H9 (cell line): ENCODE measurements at regions not wholly inside any gene's neighbourhood (a gene's known extent, or its start where the extent isn't known, plus 50 kb on each side); places are given as distances from the start of the nearest gene placed in this dataset.

Experiments
- DNase-seq: peaks from one replicate; pipeline ENCODE4 v3.0.0-alpha.2; 2017
- H2AFZ ChIP-seq: one replicate; pipeline ENCODE4 v1.6.1; 2013; ENCODE audit warnings: mild to moderate bottlenecking, low read length, control low read depth, moderate library complexity
- H2AK5ac ChIP-seq: 2 replicates; pipeline ENCODE4 v1.6.1; 2013; ENCODE audit warnings: low read length, control low read depth, mixed read lengths; ENCODE audit not compliant: insufficient read length
- H2BK120ac ChIP-seq: one replicate; pipeline ENCODE4 v1.6.1; 2013; ENCODE audit warnings: low read depth, mild to moderate bottlenecking, low read length, control low read depth, inconsistent platforms; ENCODE audit not compliant: poor library complexity, severe bottlenecking
- H2BK12ac ChIP-seq: 2 replicates; pipeline ENCODE4 v1.6.1; 2013; ENCODE audit warnings: low read length, control low read depth, mixed read lengths, low read depth; ENCODE audit not compliant: insufficient read length
- H2BK15ac ChIP-seq: 2 replicates; pipeline ENCODE4 v1.6.1; 2013; ENCODE audit warnings: low read depth, low read length, control low read depth
- H2BK20ac ChIP-seq: one replicate; pipeline ENCODE4 v1.6.1; 2013; ENCODE audit warnings: low read depth, mild to moderate bottlenecking, low read length, control low read depth, inconsistent platforms; ENCODE audit not compliant: poor library complexity, severe bottlenecking
- H2BK5ac ChIP-seq: 2 replicates; pipeline ENCODE4 v1.6.1; 2013; ENCODE audit warnings: low read length, control low read depth, mixed read lengths; ENCODE audit not compliant: insufficient read length
- H3K14ac ChIP-seq: 2 replicates; pipeline ENCODE4 v1.6.1; 2013; ENCODE audit warnings: low read length, control low read depth; ENCODE audit not compliant: insufficient read depth
- H3K18ac ChIP-seq: 2 replicates; pipeline ENCODE4 v1.6.1; 2013; ENCODE audit warnings: low read depth, mild to moderate bottlenecking, mixed read lengths, low read length, control low read depth; ENCODE audit not compliant: insufficient read length
- H3K23ac ChIP-seq: 2 replicates; pipeline ENCODE4 v1.6.1; 2013; ENCODE audit warnings: low read length, control low read depth, mixed read lengths, low read depth; ENCODE audit not compliant: insufficient read length
- H3K23me2 ChIP-seq: 2 replicates; pipeline ENCODE4 v1.6.1; 2013; ENCODE audit warnings: low read depth, mild to moderate bottlenecking, mixed read lengths, low read length, control low read depth; ENCODE audit not compliant: insufficient read length, poor library complexity, severe bottlenecking
- H3K27ac ChIP-seq: 2 replicates; pipeline ENCODE4 v1.5.1; 2013; ENCODE audit warnings: low read length, control low read depth, mixed read lengths, low read depth; ENCODE audit not compliant: insufficient read length
- H3K27me3 ChIP-seq: 2 replicates; pipeline ENCODE4 v1.6.1; 2013; ENCODE audit warnings: low read length, control low read depth, inconsistent platforms; ENCODE audit not compliant: insufficient read depth
- H3K4ac ChIP-seq: 2 replicates; pipeline ENCODE4 v1.6.1; 2013; ENCODE audit warnings: low read depth, mild to moderate bottlenecking, control low read depth, inconsistent platforms, low read length, moderate library complexity
- H3K4me1 ChIP-seq: 2 replicates; pipeline ENCODE4 v1.6.1; 2013; ENCODE audit warnings: low read length, control low read depth, inconsistent platforms; ENCODE audit not compliant: insufficient read depth
- H3K4me2 ChIP-seq: 2 replicates; pipeline ENCODE4 v1.6.1; 2013; ENCODE audit warnings: low read length, control low read depth, mixed read lengths; ENCODE audit not compliant: insufficient read length, insufficient read depth
- H3K56ac ChIP-seq: 2 replicates; pipeline ENCODE4 v1.6.1; 2013; ENCODE audit warnings: low read depth, mild to moderate bottlenecking, mixed read lengths, low read length, control low read depth; ENCODE audit not compliant: insufficient read length
- H3K79me1 ChIP-seq: 2 replicates; pipeline ENCODE4 v1.6.1; 2013; ENCODE audit warnings: low read depth, mild to moderate bottlenecking, moderate library complexity, low read length, control low read depth, inconsistent platforms; ENCODE audit not compliant: insufficient read depth, poor library complexity, severe bottlenecking
- H3K79me2 ChIP-seq: 2 replicates; pipeline ENCODE4 v1.6.1; 2013; ENCODE audit warnings: low read length, control low read depth, inconsistent platforms; ENCODE audit not compliant: insufficient read depth
- H3K9ac ChIP-seq: 2 replicates; pipeline ENCODE4 v1.6.1; 2013; ENCODE audit warnings: low read length, control low read depth, mixed read lengths; ENCODE audit not compliant: insufficient read length; ENCODE audit errors: extremely low read depth
- H3K9me3 ChIP-seq: one replicate; pipeline ENCODE4 v1.6.1; 2013; ENCODE audit warnings: low read depth, low read length, inconsistent platforms; ENCODE audit not compliant: control insufficient read depth
- H3T11ph ChIP-seq: one replicate; pipeline ENCODE4 v1.6.1; 2013; ENCODE audit warnings: mild to moderate bottlenecking, low read length, control low read depth, inconsistent platforms
- H4K20me1 ChIP-seq: one replicate; pipeline ENCODE4 v1.6.1; 2013; ENCODE audit not compliant: control insufficient read depth, insufficient read length, insufficient read depth
- H4K5ac ChIP-seq: 2 replicates; pipeline ENCODE4 v1.6.1; 2013; ENCODE audit warnings: low read depth, mild to moderate bottlenecking, mixed read lengths, low read length, control low read depth; ENCODE audit not compliant: insufficient read length
- H4K8ac ChIP-seq: replicated peaks from 2 replicates; pipeline ENCODE4 v1.6.1; 2013; ENCODE audit warnings: low read length, control low read depth, mixed read lengths, low read depth; ENCODE audit not compliant: insufficient read length
- H4K91ac ChIP-seq: 2 replicates; pipeline ENCODE4 v1.6.1; 2013; ENCODE audit warnings: low read depth, mild to moderate bottlenecking, moderate library complexity, mixed read lengths, low read length, control low read depth; ENCODE audit not compliant: insufficient read length
- H3K27ac Mint-ChIP-seq, 3 experiments: 2 replicates in 2 of 3; 3 replicates in 1 of 3; pipeline ENCODE4 v1.8.0; 2020 to 2021; ENCODE audit warnings: mixed read lengths in 3 of 3, mild to moderate bottlenecking in 1 of 3, moderate library complexity in 1 of 3
- H3K27me3 Mint-ChIP-seq: 2 replicates; pipeline ENCODE4 v1.8.0; 2021; ENCODE audit warnings: low read depth, mild to moderate bottlenecking, moderate library complexity, mixed read lengths
- H3K36me3 Mint-ChIP-seq, 3 experiments: 2 replicates in 2 of 3; 3 replicates in 1 of 3; pipeline ENCODE4 v1.8.0; 2020 to 2021; ENCODE audit warnings: low read depth in 3 of 3, mixed read lengths in 3 of 3; ENCODE audit not compliant: insufficient read depth in 1 of 3
- H3K4me1 Mint-ChIP-seq, 2 experiments: 2 replicates each; pipeline ENCODE4 v1.8.0; 2020; ENCODE audit warnings: mixed read lengths in 2 of 2
- H3K4me3 Mint-ChIP-seq, 2 experiments: 2 replicates in 1 of 2; 3 replicates in 1 of 2; pipeline ENCODE4 v1.8.0; 2020 to 2021; ENCODE audit warnings: mild to moderate bottlenecking in 2 of 2, mixed read lengths in 2 of 2, moderate library complexity in 1 of 2
- H3K9me3 Mint-ChIP-seq, 2 experiments: 2 replicates in 1 of 2; 3 replicates in 1 of 2; pipeline ENCODE4 v1.8.0; 2020; ENCODE audit warnings: mild to moderate bottlenecking in 2 of 2, mixed read lengths in 2 of 2, moderate library complexity in 1 of 2
- WGBS: extraction: QIAGEN DNeasy Blood & Tissue Kit; methylation state at CpG from one replicate; pipeline ENCODE4 v1.1.7; 2013; ENCODE audit warnings: missing lambda C conversion rate, low lambda C conversion rate, mixed read lengths; ENCODE audit not compliant: insufficient read length; ENCODE audit errors: extremely low coverage; 5-methylcytosine and 5-hydroxymethylcytosine counted together
- TF ChIP-seq, protein P1 (sequence below): fragments of 200-600 bp; sonication (generic); conservative IDR thresholded peaks from 3 replicates; pipeline ENCODE4 v1.8.0; 2021; ENCODE audit warnings: antibody characterized with exemption, mild to moderate bottlenecking

DNA sequence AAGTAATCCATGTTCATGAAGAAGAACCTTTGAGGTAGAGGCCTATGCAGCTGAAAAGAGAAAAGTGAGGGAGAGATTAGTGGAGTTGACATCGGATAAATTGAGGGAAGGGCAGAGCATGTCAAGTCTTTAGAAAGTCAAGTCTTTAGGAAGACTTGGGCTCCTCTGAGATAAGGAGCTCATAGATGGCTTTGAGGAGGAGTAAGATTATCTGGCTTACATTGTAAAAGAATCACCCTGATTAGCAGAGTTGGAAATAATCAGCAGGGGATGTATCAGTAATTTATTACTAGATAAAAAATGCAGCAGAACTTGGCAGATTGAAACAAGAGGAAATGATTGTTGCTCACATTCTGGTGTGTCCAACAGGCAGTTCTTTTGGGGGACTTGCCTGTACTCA lies 727.2 kb upstream of the WWC1 start:
- H4K8ac ChIP-seq = no peak overlapping the region
- H3K27me3 ChIP-seq = no peaks in the 10 kb centered on the region
- no peak overlapping the region for H2BK20ac ChIP-seq
- WGBS = no CpG with 5 or more reads among the region's 1 CpG
- H3K36me3 Mint-ChIP-seq = peaks cover 0 to under 1% (median 0%) of the 10 kb centered on the region in 3 experiments; a peak in 2 of 7 replicates
- H3K4me3 Mint-ChIP-seq = no peak overlapping the region; a peak in 1 of 5 replicates
- no peak for DNase-seq
- no peaks in the 10 kb centered on the region for H3K4me1 ChIP-seq
- H3K18ac ChIP-seq = no peak overlapping the region
- no peak overlapping the region for H3K56ac ChIP-seq
- TF ChIP-seq, protein P1, sequence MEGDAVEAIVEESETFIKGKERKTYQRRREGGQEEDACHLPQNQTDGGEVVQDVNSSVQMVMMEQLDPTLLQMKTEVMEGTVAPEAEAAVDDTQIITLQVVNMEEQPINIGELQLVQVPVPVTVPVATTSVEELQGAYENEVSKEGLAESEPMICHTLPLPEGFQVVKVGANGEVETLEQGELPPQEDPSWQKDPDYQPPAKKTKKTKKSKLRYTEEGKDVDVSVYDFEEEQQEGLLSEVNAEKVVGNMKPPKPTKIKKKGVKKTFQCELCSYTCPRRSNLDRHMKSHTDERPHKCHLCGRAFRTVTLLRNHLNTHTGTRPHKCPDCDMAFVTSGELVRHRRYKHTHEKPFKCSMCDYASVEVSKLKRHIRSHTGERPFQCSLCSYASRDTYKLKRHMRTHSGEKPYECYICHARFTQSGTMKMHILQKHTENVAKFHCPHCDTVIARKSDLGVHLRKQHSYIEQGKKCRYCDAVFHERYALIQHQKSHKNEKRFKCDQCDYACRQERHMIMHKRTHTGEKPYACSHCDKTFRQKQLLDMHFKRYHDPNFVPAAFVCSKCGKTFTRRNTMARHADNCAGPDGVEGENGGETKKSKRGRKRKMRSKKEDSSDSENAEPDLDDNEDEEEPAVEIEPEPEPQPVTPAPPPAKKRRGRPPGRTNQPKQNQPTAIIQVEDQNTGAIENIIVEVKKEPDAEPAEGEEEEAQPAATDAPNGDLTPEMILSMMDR = no peak
- H4K20me1 ChIP-seq = no peaks in the 10 kb centered on the region
- H3K27me3 Mint-ChIP-seq = no peaks in the 10 kb centered on the region
- H3K23ac ChIP-seq = no peak overlapping the region
- H2BK120ac ChIP-seq = no peak overlapping the region
- no peak overlapping the region for H2BK12ac ChIP-seq
- H3K4me1 Mint-ChIP-seq = peaks cover 10 to 17% of the 10 kb centered on the region in 2 experiments
- H3K4ac ChIP-seq = no peak overlapping the region
- no peak overlapping the region for H2BK5ac ChIP-seq
- H3K79me1 ChIP-seq = no peaks in the 10 kb centered on the region
- no peak overlapping the region for H3K14ac ChIP-seq
- no peak overlapping the region for H2BK15ac ChIP-seq
- H3K9ac ChIP-seq = no peak overlapping the region
- no peak overlapping the region for H4K91ac ChIP-seq
- no peaks in the 10 kb centered on the region for H3K23me2 ChIP-seq
- H3K79me2 ChIP-seq = no peaks in the 10 kb centered on the region
- H3K9me3 Mint-ChIP-seq = no peaks in the 10 kb centered on the region
- no peak overlapping the region for H3K4me2 ChIP-seq
- no peak overlapping the region for H2AK5ac ChIP-seq
- H3K27ac ChIP-seq = no peak overlapping the region
- no peak overlapping the region for H4K5ac ChIP-seq
- H3K27ac Mint-ChIP-seq = no peak overlapping the region; a peak in 1 of 7 replicates
- H2AFZ ChIP-seq = no peak overlapping the region
- no peaks in the 10 kb centered on the region for H3K9me3 ChIP-seq
- H3T11ph ChIP-seq = no peak overlapping the region
